ENCODE measurements at regions not wholly inside any gene's neighbourhood (a gene's known extent, or its start where the extent isn't known, plus 50 kb on each side); places are given as distances from the start of the nearest gene placed in this dataset.
"Not testable (repeated sequence)": the region's sequence is repeated elsewhere in the genome, so short reads cannot be mapped to it uniquely, and the experiment has no call there.

DNA sequence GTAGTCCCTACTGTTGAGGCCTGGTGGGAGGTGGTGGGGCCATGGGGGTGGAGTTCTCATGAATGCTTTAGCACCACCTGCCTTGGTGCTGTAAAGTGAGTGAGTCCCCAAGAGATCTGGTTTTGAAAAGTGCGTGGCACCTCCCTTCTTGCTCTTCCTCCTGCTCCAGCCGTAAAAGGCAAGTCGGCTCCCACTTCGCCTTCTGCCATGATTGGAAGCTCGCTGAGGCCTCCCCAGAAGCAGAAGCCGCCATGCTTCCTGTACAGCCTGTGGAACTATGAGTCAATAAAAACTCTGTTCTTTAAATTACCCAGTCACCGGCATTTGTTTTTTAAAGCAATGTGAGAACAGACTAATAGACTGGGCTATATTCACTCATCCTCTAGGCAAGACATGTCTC, 141.3 kb upstream of the ALKAL2 start:
- no peak overlapping the region for H3K4me3 Mint-ChIP-seq
- H3K4me1 Mint-ChIP-seq (ENCODE audit: low read depth) = no peaks in the 10 kb centered on the region
- H3K36me3 Mint-ChIP-seq (ENCODE audit: low read depth) = peaks cover 4% of the 10 kb centered on the region; the same call in 1 of the 2 replicates
- H3K9me3 Mint-ChIP-seq = peaks cover 41% of the 10 kb centered on the region
- H3K27ac Mint-ChIP-seq = no peak overlapping the region
- DNase-seq = no peak
- peaks cover 2% of the 10 kb centered on the region for H3K27me3 Mint-ChIP-seq (ENCODE audit: insufficient read depth)
- TF ChIP-seq CTCF (IDR thresholded peaks at IDR 0.05) = no peak

DNA sequence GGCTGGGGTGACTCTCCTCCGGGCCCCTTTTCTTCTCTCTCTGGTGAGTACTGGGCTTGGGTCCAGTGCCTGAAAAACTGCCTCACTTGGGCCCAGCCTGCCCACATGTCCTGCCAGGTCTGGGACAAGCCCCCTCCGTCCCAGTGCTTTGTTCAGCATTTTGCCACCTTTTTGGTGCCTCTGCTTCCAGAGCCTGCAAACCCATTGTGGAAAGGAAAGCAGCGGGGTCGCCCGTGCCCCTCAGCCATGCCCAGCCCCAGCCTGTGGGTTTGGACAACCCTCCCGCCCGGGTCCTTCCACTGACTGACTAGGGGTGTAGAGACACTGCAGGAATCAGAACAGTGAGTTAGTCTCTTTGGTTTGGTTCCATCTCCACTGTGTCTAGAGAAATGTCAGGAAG, 140.7 kb upstream of the ALKAL2 start:
- H3K9me3 Mint-ChIP-seq = peaks cover 45% of the 10 kb centered on the region
- H3K4me3 Mint-ChIP-seq = no peak overlapping the region
- H3K27me3 Mint-ChIP-seq (ENCODE audit: insufficient read depth) = peaks cover 2% of the 10 kb centered on the region
- no peak overlapping the region for H3K27ac Mint-ChIP-seq
- TF ChIP-seq CTCF (IDR thresholded peaks at IDR 0.05) = no peak
- peaks cover 4% of the 10 kb centered on the region; the same call in 1 of the 2 replicates for H3K36me3 Mint-ChIP-seq (ENCODE audit: low read depth)
- DNase-seq = no peak
- H3K4me1 Mint-ChIP-seq (ENCODE audit: low read depth) = no peaks in the 10 kb centered on the region

- not testable (repeated sequence) for DNase-seq; H3K27me3 Mint-ChIP-seq (ENCODE audit: insufficient read depth); H3K36me3 Mint-ChIP-seq (ENCODE audit: low read depth); H3K27ac Mint-ChIP-seq; H3K4me1 Mint-ChIP-seq (ENCODE audit: low read depth); H3K4me3 Mint-ChIP-seq
- peaks cover 56% of the 10 kb centered on the region for H3K9me3 Mint-ChIP-seq
These were observed 138.8 kb upstream of the ALKAL2 start for GRCh38 chr2:426696-427095.

DNA sequence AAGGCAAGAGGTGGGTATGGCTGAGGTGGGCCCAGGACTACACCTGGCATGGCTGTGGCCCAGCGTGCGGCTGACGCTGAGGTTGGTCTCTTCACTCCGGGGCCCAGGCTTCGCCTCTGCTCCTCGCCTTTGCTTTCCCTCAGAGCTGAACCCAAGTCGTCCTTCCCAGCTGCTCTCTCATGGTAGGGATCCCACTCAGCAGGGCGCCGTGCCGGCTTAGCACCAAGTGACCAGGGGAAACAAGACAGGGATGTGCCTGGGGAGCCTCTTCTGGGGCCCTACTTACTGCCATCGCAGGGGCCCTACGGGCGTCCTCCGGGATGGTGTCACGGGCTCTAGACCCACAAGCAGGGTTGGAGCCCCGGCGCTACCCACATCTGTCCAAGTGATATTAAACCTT, 138.1 kb upstream of the ALKAL2 start:
- Mint-ChIP-seq H3K9me3 (peaks cover 63% of the 10 kb centered on the region), H3K4me3 (no peak overlapping the region), H3K27ac (no peak overlapping the region), H3K36me3 (ENCODE audit: low read depth) (peaks cover 11% of the 10 kb centered on the region; the same call in 1 of the 2 replicates), H3K27me3 (ENCODE audit: insufficient read depth) (no peaks in the 10 kb centered on the region; the same call in 1 of the 2 replicates), H3K4me1 (ENCODE audit: low read depth) (no peaks in the 10 kb centered on the region)
- DNase-seq = no peak
- no peak for TF ChIP-seq CTCF (IDR thresholded peaks at IDR 0.05)

DNA sequence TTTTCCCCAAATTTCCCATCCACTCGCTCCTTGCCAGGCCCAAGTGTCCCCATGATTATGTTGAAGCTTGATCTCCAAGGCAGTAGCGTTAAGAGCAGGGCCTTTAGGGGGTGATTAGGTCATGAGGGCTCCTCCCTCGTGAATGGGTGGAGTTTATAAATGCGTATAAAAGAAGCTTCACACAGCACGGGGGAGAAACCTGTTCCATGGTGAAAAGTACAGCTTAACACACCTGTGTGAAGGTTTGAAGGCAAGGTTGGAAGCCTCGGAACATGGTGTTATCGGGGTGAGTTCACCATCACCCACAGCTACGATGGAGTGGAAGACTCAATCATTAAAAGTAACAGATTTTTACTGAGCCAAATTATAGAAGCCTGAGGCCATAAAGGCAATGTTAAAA, 137.4 kb upstream of the ALKAL2 start:
- H3K27me3 Mint-ChIP-seq (ENCODE audit: insufficient read depth) = no peaks in the 10 kb centered on the region; the same call in 1 of the 2 replicates
- peaks cover 11% of the 10 kb centered on the region; the same call in 1 of the 2 replicates for H3K36me3 Mint-ChIP-seq (ENCODE audit: low read depth)
- DNase-seq = no peak
- H3K9me3 Mint-ChIP-seq = peaks cover 63% of the 10 kb centered on the region
- no peak overlapping the region for H3K4me3 Mint-ChIP-seq
- no peak for TF ChIP-seq CTCF (IDR thresholded peaks at IDR 0.05)
- no peaks in the 10 kb centered on the region for H3K4me1 Mint-ChIP-seq (ENCODE audit: low read depth)
- H3K27ac Mint-ChIP-seq = no peak overlapping the region

DNA sequence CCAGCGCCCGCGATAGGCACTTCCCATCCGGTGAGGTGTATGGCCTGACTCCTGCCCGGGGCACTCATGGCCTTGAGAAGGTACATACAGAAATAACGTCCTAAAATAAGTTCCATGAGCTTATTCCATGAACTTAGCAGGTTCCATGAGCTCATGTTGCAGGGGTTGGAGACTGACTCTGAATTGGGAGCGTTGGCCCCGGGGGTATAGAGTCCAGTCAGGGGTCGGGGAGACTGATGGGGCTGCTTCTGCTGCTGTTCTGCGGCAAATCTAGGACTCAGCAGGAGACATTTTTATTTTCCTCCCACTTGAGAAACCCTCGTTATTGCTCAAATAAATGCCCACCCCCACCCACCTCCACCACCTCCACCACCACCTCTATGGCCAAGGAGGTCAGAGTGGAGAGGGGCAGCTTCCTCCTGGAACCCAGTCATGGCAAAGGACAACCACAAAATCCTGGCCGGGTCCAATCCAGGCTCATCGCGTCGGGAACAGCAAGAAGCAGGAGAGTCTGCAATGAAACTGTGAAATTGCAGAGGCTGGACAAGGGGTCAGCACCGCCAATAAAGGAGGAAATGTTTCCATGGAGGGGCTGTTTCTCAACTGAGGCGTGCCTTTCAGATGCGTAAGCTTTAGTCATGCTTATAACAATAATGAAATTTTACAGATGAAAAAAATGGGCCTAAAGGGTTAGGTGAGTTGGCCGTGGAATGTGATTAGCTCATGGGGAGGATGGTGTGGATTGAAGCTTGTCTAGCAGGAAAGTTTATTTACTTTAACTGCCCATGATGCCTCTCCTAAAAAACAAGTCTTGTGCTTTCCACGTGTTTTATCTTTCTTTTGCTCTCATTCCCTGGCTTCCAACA, 136.6 kb upstream of the ALKAL2 start:
- peaks cover 11% of the 10 kb centered on the region; the same call in 1 of the 2 replicates for H3K36me3 Mint-ChIP-seq (ENCODE audit: low read depth)
- H3K27me3 Mint-ChIP-seq (ENCODE audit: insufficient read depth) = no peaks in the 10 kb centered on the region; the same call in 1 of the 2 replicates
- H3K27ac Mint-ChIP-seq = no peak overlapping the region
- H3K4me1 Mint-ChIP-seq (ENCODE audit: low read depth) = no peaks in the 10 kb centered on the region
- peaks cover 62% of the 10 kb centered on the region for H3K9me3 Mint-ChIP-seq
- DNase-seq = no peak
- TF ChIP-seq CTCF (IDR thresholded peaks at IDR 0.05) = no peak
- H3K4me3 Mint-ChIP-seq = no peak overlapping the region

Measured in HFFc6 (cell line).